NCI-H1092 (cell line): ENCODE measurements at regions not wholly inside any gene's neighbourhood (a gene's known extent, or its start where the extent isn't known, plus 50 kb on each side); places are given as distances from the start of the nearest gene placed in this dataset.

Source experiments
- DNase-seq: peaks from one replicate; lab custom pipeline; 2025; lab: John Stamatoyannopoulos, UW

DNA sequence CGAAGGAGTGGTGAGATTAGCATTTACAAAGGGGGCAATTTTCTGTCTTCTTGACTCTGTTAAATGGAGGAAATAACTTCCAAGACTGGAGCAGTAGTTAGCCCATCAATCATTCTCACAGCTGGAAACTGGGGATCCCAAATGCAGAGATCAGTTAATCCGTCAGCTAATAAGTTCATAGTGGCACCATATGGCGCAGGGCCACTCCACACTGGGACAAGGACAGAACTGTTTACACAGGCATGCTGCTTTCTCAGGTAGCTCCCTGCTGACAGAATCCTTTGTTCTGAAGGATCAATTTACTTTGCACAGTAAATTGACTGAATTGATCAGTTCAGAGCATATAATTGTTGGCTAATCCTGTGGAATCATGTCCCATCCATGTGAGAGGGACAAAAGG, 395.7 kb downstream of the TMEM161B start:
- no peak for DNase-seq

DNA sequence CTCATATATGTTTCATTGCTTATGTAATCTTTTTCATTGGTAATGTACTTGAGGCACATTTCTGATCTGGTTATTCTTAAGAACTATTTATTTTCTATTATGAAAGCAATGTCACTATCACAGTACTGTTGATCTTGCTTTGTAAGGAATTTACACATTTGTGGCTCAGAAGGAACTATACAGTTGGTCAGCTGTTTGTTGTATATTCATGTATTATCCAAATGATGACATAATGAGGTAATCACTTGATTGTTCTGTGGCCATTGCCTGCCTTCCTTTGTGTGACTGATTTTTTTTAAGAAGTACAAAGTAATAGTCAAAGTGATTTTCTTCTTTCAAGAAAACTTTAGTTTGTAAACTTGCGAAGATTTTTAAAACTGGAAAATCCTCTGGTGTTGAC, 399.9 kb downstream of the TMEM161B start:
- DNase-seq, result no peak

DNA sequence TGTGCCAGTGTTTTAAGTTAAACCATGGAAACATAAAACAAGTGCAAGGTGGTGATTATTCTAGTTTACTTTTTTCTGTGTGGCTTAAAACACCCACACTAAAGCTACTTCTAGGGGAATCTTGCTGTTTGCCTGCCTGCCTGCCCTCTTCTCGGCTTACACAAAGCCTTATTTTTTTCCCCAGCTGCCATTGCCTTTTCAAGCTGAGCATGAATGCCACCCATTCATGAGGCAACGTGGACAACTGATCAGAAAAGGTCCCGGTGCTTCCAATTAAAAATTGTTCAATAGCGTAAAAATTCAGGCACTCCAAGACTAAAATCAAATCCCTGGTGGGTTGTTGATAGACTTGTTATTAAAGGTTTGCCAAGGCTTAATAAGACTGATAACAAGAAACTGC, 401.4 kb downstream of the TMEM161B start:
- no peak for DNase-seq

DNA sequence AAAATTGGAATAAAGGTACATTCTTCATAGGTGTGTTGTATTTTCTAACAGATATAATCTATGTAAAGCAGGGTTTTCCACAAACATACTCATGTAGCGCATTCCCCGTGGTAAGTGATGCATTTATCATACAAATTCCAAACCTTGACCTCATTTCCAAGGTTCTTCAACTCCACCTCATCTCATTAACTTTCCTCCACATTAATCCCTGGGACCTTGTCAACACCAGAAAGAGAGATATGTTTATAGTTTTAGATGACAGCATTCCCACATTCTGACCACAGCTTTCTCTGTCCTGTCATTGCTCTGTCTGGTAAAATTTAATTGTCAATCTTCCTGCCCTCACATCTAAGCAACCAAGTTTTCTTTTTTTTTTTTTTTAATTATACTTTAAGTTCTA, 415.1 kb downstream of the TMEM161B start:
- DNase-seq, result no peak

DNA sequence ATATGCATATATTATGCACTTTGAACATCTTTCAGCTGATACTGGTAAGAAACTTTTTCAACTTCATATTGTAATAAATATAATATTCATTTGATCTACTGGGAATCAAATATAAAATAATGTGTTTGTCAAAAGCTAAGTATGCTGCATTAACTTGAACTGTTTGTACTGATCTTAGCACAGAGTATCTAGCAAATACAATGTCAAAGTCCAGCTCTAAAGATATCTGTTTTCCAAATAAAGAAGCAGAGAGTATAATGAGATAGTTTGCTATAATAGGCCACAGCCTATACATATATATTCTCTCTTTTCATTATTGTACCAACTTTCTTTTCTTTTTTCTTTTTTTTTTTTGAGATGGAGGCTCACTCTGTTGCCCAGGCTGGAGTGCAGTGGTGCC, 417.0 kb downstream of the TMEM161B start:
- no peak for DNase-seq

DNA sequence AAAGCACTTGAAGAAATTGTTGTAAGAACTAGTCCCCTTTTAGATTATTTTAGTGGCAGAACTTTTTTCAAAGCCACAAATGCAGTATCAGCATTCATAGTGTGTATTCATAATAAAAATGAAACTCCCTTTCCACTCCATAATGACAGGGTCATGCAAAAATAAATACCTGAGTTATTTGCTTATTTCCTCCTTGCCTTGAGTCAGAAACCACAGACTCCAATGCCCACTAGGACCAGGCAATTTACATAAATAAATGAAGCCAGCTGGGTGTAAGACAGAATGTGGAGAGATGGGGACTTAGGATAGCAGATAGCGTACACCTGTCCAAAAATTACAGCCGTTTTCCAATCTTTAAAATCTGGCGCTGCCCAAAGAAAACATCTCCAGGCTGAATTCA, 417.8 kb downstream of the TMEM161B start:
- no peak for DNase-seq

- no peak for DNase-seq
Observed at GRCh38 chr5:87845734-87846133, 422.9 kb downstream of the TMEM161B start.

GRCh38 chr5:87844866-87845265, 423.8 kb downstream of the TMEM161B start:
- no peak for DNase-seq

DNA sequence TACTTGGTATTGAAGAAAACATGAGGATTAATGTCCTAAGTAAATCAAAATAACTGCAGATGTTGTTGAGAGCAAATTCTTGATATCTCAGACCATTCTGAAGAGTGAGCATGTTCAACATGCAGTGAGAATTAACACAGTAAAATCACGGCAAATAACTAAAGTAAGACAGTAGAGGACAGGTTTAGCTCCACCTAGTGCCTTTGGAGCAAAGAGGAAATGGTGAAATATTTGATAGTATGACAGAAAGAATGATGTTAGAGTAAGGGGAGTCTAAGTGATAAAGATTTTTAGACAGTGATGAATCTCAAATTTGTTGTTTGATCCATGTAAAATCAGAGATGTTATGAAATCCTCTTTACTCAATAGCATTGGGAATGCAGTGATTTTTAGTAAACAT, 424.2 kb downstream of the TMEM161B start:
- no peak for DNase-seq

GRCh38 chr5:87836696-87837095, 424.0 kb upstream of the CCNH start:
- no peak for DNase-seq

DNA sequence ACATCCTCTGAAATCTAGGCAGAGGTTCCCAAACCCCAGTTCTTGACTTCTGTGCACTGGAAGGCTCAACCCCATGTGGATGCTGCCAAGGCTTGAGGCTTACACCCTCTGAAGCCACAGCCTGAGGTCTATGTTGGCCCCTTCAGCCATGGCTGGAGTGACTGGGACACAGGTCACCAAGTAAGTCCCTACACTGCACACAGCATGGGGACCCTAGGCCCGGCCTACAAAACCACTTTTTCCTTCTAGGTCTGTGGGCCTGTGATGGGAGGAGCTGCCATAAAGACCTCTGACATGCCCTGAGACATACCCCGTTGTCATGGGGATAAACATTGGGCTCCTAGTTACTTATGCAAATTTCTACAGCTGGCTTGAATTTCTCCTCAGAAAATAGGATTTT, 418.8 kb upstream of the CCNH start:
- DNase-seq, result no peak

DNA sequence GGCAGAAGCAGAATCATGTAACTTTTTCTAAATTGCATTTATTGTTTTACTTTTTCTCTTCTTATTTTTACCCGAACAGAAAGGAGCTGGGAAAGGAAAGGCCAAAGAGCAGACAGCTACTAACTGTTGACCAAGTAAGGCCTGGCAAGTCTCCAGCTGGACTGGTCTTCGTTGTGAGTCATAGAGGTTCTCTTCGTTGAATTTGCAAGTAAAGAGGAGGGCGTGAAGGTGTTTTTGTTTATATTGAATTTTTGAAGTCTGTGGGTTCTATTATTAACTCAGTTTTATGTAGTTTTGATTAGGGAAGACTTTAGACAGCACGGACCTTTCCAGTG, 416.5 kb upstream of the CCNH start:
- DNase-seq, result no peak

GRCh38 chr5:87828545-87829216, 416.0 kb upstream of the CCNH start:
- no peak for DNase-seq

GRCh38 chr5:87827539-87827938, 414.8 kb upstream of the CCNH start:
- no peak for DNase-seq

GRCh38 chr5:87826507-87826906, 413.8 kb upstream of the CCNH start:
- DNase-seq, result no peak

DNA sequence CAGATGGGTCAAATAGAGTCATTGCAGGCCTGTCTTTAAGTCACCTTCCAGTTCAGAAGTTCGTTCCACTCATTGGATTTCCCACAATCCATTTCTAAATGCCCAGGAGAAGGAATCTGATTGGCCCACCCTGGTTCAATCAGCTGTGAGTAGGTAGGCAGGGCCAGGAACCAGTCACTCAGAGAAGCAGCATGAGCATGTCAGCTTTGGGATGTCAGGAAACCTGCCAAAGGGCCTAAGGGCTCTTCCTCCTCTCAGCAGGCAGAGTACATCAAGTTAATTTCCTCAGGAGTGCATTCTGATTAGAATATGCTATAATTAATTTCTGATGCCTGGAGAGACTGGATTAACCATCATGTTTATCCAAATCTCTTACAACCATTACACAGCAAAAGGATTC, 412.9 kb upstream of the CCNH start:
- no peak for DNase-seq

DNA sequence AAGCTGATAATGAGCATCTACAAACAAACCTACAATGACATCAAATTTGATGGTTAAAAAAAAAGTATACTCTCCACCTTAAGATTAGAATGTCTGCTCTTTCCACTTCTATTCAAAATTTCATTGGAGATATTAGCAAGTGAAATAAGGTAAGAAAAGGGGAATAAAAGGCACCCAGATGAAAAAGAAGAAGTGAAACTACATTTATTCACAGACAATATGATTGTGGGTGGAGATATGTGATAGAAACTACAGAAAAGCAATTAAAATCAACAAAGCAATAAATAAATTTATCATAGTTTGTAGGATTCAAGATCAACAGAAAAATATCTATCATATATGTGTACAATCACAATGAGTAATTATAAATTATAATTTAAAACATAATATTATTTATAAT, 395.1 kb upstream of the CCNH start:
- no peak for DNase-seq

GRCh38 chr5:87803352-87803751, 390.6 kb upstream of the CCNH start:
- no peak for DNase-seq

GRCh38 chr5:87791869-87792268, 379.1 kb upstream of the CCNH start:
- DNase-seq, result no peak

- no peak for DNase-seq
Observed at GRCh38 chr5:87788416-87788815, 375.7 kb upstream of the CCNH start.

GRCh38 chr5:87787625-87788256, 375.0 kb upstream of the CCNH start:
- no peak for DNase-seq

- DNase-seq, result no peak
Observed at GRCh38 chr5:87787086-87787485, 374.4 kb upstream of the CCNH start.

DNA sequence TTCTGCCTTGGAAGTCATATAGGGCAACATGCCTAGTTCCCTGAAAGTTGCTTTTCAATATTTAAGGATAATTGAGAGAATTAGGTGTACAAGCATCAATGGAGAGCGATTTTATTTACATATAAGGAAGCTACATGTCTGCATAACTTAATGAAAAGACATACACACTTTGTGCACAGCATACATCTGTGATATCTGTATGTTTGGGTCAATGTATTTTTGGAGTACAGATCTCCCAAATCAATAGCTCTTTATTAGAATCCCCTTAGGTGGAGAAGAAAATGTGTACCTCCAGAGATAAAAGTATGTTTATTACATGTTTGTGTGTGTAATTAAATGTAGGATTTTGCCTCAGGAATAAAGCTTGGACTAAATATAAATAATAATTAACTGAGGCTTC, 373.7 kb upstream of the CCNH start:
- DNase-seq, result no peak

GRCh38 chr5:87785554-87786335, 373.0 kb upstream of the CCNH start:
- DNase-seq, result no peak
